ENCODE measurements at regions not wholly inside any gene's neighbourhood (a gene's known extent, or its start where the extent isn't known, plus 50 kb on each side); places are given as distances from the start of the nearest gene placed in this dataset.
"Not testable (repeated sequence)": the region's sequence is repeated elsewhere in the genome, so short reads cannot be mapped to it uniquely, and the experiment has no call there.

DNA sequence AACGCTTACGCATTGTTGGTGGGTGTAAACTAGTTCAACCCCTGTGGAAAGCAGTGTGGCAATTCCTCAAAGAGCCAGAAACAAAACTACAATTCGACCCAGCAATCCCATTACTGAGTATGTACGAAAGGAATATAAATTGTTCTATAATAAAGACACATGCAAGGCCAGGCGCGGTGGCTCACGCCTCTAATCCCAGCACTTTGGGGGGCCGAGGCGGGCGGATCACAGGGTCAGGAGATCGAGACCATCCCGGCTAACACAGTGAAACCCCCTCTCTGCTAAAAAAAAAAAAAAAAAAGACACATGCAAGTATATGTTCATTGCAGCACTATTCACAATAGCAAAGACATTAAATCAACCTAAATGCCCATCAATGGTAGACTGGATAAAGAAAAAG, 217.6 kb upstream of the ISL1 start:
- TF ChIP-seq, protein P1, sequence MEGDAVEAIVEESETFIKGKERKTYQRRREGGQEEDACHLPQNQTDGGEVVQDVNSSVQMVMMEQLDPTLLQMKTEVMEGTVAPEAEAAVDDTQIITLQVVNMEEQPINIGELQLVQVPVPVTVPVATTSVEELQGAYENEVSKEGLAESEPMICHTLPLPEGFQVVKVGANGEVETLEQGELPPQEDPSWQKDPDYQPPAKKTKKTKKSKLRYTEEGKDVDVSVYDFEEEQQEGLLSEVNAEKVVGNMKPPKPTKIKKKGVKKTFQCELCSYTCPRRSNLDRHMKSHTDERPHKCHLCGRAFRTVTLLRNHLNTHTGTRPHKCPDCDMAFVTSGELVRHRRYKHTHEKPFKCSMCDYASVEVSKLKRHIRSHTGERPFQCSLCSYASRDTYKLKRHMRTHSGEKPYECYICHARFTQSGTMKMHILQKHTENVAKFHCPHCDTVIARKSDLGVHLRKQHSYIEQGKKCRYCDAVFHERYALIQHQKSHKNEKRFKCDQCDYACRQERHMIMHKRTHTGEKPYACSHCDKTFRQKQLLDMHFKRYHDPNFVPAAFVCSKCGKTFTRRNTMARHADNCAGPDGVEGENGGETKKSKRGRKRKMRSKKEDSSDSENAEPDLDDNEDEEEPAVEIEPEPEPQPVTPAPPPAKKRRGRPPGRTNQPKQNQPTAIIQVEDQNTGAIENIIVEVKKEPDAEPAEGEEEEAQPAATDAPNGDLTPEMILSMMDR (IDR thresholded peaks at IDR 0.05; ENCODE audit: poor library complexity): not testable (repeated sequence)
- not testable (repeated sequence) for TF ChIP-seq EZH2 (IDR thresholded peaks at IDR 0.05; ENCODE audit: borderline replicate concordance); EZH2phosphoT487 (IDR thresholded peaks at IDR 0.05; ENCODE audit: low read depth, severe bottlenecking, unreplicated experiment)

Data from hepatocyte (in vitro differentiated cells).